PC-3 (cell line): ENCODE measurements at regions not wholly inside any gene's neighbourhood (a gene's known extent, or its start where the extent isn't known, plus 50 kb on each side); places are given as distances from the start of the nearest gene placed in this dataset.

Experiments used
- ATAC-seq: fragments of 200-7000 bp; cut with Tn5 transposase; 2 replicates; pipeline ENCODE4 v1.9.1; 2020; ENCODE audit warnings: mild to moderate bottlenecking, moderate library complexity
- BruUV-seq: library from RNA; stranded (reverse); fragments of 400-500 nt; replicated peaks from 2 replicates; lab custom pipeline; 2021; lab: Mats Ljungman, UMichigan
- CTCF ChIA-PET: fragments of 300-600 bp; sonication (Branson Sonifier 250); formaldehyde crosslinking; loops from one replicate; lab custom pipeline; 2022; ENCODE audit warnings: antibody characterized with exemption; lab: Charles Lee
- POLR2A ChIA-PET: fragments of 300-600 bp; sonication (Branson Sonifier 250); formaldehyde crosslinking; loops from one replicate; lab custom pipeline; 2022; ENCODE audit warnings: antibody characterized with exemption; ENCODE audit not compliant: unreplicated experiment; lab: Charles Lee
- DNase-seq: peaks from one replicate; pipeline ENCODE4 v3.0.0-alpha.2; 2015
- H2AFZ ChIP-seq: fragments of 300-600 bp; sonication (generic); 2 replicates; pipeline ENCODE4 v1.6.0; 2016; ENCODE audit warnings: antibody characterized with exemption, low read length
- H3F3A ChIP-seq: fragments of 300-600 bp; sonication (generic); one replicate; pipeline ENCODE4 v1.6.0; 2017; ENCODE audit warnings: antibody characterized with exemption, low read length, control low read depth, mild to moderate bottlenecking; ENCODE audit not compliant: unreplicated experiment
- H3K27ac ChIP-seq: fragments of 300-600 bp; sonication (generic); 2 replicates; pipeline ENCODE4 v1.5.1; 2016; ENCODE audit warnings: mild to moderate bottlenecking, low read length
- H3K27me3 ChIP-seq: fragments of 300-600 bp; sonication (generic); 2 replicates; pipeline ENCODE4 v1.6.1; 2016; ENCODE audit warnings: low read length, mixed read lengths
- H3K36me3 ChIP-seq: fragments of 300-600 bp; sonication (generic); 2 replicates; pipeline ENCODE4 v1.6.1; 2016; ENCODE audit warnings: low read depth, mixed run types, low read length, mixed read lengths
- H3K4me1 ChIP-seq: fragments of 300-600 bp; sonication (generic); 2 replicates; pipeline ENCODE4 v1.5.1; 2016; ENCODE audit warnings: low read length; ENCODE audit not compliant: insufficient read depth
- H3K4me2 ChIP-seq: fragments of 300-600 bp; sonication (generic); 2 replicates; pipeline ENCODE4 v1.6.0; 2016; ENCODE audit warnings: low read length
- H3K4me3 ChIP-seq: fragments of 300-600 bp; sonication (generic); 2 replicates; pipeline ENCODE4 v1.5.1; 2016; ENCODE audit warnings: mild to moderate bottlenecking, low read length, mixed read lengths
- H3K79me2 ChIP-seq: fragments of 300-600 bp; sonication (generic); 2 replicates; pipeline ENCODE4 v1.6.1; 2017; ENCODE audit warnings: low read length, mixed read lengths
- H3K9ac ChIP-seq: fragments of 300-600 bp; sonication (generic); 2 replicates; pipeline ENCODE4 v1.6.0; 2016; ENCODE audit warnings: mild to moderate bottlenecking, low read length
- H3K9me2 ChIP-seq: fragments of 300-600 bp; sonication (generic); replicated peaks from 2 replicates; pipeline ENCODE4 v1.6.1; 2016; ENCODE audit warnings: mixed run types, low read length, mixed read lengths
- H3K9me3 ChIP-seq: fragments of 300-600 bp; sonication (generic); 2 replicates; pipeline ENCODE4 v1.6.1; 2016; ENCODE audit warnings: low read length, mixed read lengths
- H4K20me1 ChIP-seq: fragments of 300-600 bp; sonication (generic); 2 replicates; pipeline ENCODE4 v1.6.1; 2016; ENCODE audit warnings: low read length, mixed read lengths
- EZH2 ChIP-seq: fragments of 300-600 bp; sonication (generic); IDR thresholded peaks from one replicate; pipeline ENCODE4 v1.6.1; 2017; ENCODE audit warnings: antibody characterized with exemption, mild to moderate bottlenecking, low read length; ENCODE audit not compliant: unreplicated experiment
- EZH2phosphoT487 ChIP-seq: fragments of 300-600 bp; sonication (generic); IDR thresholded peaks from 2 replicates; pipeline ENCODE4 v1.6.1; 2018; ENCODE audit warnings: mild to moderate bottlenecking, antibody characterized with exemption, low read length, borderline replicate concordance
- intact Hi-C: fragments of 100-400 bp; cut with micrococcal nuclease; formaldehyde crosslinking; loops from 2 replicates; pipeline ENCODE4 v1.9.0; 2023
- TF ChIP-seq, protein P1 (sequence below): fragments of 300-600 bp; sonication (generic); conservative IDR thresholded peaks from 2 replicates; pipeline ENCODE4 v1.5.1; 2017; ENCODE audit warnings: antibody characterized with exemption, low read depth, mild to moderate bottlenecking, low read length

DNA sequence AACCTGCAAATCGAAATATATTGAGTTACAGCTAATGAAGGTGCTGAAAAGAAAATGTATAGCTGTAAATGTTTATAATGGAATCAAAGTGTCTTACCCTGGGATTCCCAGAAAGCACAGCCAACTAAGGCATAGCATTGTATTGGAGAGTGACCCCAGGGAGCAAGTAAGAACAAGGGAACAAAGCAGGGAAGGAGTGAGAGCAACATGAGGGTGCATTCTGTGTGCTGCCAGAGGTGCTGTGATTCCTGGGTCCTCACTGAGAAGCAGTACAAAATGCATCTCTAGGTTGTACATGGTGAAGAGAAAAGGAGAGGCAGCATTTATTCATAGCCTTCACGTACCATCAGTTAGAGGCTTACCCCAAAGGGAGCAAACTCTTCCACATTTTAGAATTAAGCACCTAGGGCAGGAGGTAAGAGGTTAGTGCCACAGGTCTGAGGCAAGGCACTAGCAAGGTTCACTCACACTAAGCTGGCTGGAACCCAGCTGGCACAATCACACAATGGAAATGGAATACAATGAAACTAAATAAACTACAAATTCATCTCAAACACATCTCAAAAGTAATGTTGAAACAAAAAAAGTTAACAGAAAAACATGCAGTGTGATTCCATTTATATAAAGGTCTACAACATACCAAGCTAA lies 151.5 kb upstream of the C2CD4B start:
- DNase-seq (no peak), ATAC-seq (no peak)
- Histone ChIP-seq H3K9me2 (no peaks in the 10 kb centered on the region), H3K4me3 (no peak overlapping the region), H3K9me3 (no peaks in the 10 kb centered on the region), H3K9ac (no peak overlapping the region), H2AFZ (no peak overlapping the region), H3K79me2 (no peaks in the 10 kb centered on the region), H3F3A (no peaks in the 10 kb centered on the region), H3K27ac (no peak overlapping the region), H3K36me3 (no peaks in the 10 kb centered on the region), H4K20me1 (no peaks in the 10 kb centered on the region), H3K4me1 (no peaks in the 10 kb centered on the region), H3K27me3 (peaks cover 6% of the 10 kb centered on the region; the same call in 1 of the 2 replicates), H3K4me2 (no peak overlapping the region)
- ChIA-PET POLR2A (no interaction called here), CTCF (no interaction called here)
- TF ChIP-seq EZH2 (no peak), EZH2phosphoT487 (no peak)
- TF ChIP-seq, protein P1, sequence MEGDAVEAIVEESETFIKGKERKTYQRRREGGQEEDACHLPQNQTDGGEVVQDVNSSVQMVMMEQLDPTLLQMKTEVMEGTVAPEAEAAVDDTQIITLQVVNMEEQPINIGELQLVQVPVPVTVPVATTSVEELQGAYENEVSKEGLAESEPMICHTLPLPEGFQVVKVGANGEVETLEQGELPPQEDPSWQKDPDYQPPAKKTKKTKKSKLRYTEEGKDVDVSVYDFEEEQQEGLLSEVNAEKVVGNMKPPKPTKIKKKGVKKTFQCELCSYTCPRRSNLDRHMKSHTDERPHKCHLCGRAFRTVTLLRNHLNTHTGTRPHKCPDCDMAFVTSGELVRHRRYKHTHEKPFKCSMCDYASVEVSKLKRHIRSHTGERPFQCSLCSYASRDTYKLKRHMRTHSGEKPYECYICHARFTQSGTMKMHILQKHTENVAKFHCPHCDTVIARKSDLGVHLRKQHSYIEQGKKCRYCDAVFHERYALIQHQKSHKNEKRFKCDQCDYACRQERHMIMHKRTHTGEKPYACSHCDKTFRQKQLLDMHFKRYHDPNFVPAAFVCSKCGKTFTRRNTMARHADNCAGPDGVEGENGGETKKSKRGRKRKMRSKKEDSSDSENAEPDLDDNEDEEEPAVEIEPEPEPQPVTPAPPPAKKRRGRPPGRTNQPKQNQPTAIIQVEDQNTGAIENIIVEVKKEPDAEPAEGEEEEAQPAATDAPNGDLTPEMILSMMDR, result no peak
- BruUV-seq, result no TSS peak
- intact Hi-C loops, result no loop called here

DNA sequence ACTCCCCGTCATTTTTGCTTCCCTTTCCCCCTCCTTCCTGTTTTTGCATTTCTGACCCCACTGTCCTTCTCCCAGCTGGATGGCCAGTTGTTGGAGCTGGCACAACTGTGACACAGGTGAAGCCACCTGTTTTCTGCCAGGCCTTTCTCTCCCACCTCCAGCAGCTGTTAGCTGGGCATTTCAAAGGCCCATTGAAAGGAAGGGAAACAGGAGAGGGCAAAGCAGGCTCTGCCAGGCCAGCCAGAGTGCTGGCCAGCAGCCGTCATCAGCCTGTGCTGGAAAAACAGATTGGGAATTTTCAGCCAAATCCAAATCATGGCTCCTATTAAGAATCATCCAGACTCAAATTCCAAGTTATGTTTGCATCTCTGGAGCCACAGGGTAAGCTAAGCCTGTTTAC lies 155.2 kb upstream of the C2CD4B start:
- intact Hi-C loops, result no loop called here
- ATAC-seq, result no peak
- H3K27ac ChIP-seq, result no peak overlapping the region
- peaks cover 6% of the 10 kb centered on the region; the same call in 1 of the 2 replicates for H3K27me3 ChIP-seq
- ChIA-PET POLR2A (no interaction called here), CTCF (no interaction called here)
- no peak overlapping the region for H3K4me2 ChIP-seq
- H3K79me2 ChIP-seq, result no peaks in the 10 kb centered on the region
- no peak overlapping the region for H3K4me3 ChIP-seq
- H3K9me3 ChIP-seq, result no peaks in the 10 kb centered on the region
- H3K36me3 ChIP-seq, result no peaks in the 10 kb centered on the region
- no peaks in the 10 kb centered on the region for H3K9me2 ChIP-seq
- TF ChIP-seq, protein P1, result no peak
- TF ChIP-seq EZH2, result no peak
- no peak for TF ChIP-seq EZH2phosphoT487
- H2AFZ ChIP-seq, result no peak overlapping the region
- BruUV-seq, result no TSS peak
- no peaks in the 10 kb centered on the region for H3F3A ChIP-seq
- no peak for DNase-seq
- no peaks in the 10 kb centered on the region for H4K20me1 ChIP-seq
- H3K9ac ChIP-seq, result no peak overlapping the region
- no peaks in the 10 kb centered on the region for H3K4me1 ChIP-seq

DNA sequence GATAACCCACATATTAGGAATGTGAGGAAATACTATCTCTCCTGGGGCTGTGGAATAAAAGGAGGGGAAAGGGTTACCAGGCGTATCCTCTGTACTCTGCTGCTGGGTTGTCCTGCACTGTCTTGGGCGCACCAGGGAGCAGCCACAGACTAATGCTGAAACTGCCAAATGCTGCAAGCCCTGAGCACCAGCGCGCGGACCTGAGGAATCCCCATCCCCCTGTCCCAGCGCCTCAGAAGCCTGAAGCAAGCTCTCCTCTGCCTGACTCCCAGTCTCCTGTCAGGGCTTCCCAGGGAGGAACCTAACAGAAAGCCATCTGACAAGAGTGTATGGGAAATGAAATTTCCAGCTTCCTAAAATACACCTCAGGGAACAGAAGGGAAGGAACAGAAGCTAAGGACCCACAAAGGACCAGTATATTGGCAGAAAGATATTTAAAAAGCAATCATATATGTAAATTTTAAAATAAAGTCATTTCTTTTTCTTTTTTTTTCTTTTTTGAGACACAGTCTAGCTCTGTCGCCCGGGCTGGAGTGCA lies 158.3 kb upstream of the C2CD4B start:
- TF ChIP-seq EZH2phosphoT487, result no peak
- no peak for TF ChIP-seq EZH2
- TF ChIP-seq, protein P1, result no peak
- H3K9ac ChIP-seq, result no peak overlapping the region
- H3K79me2 ChIP-seq, result no peaks in the 10 kb centered on the region
- no peak overlapping the region for H3K27ac ChIP-seq
- DNase-seq (no peak), ATAC-seq (no peak)
- H3K4me2 ChIP-seq, result no peak overlapping the region
- no peaks in the 10 kb centered on the region for H3K27me3 ChIP-seq
- no peak overlapping the region for H2AFZ ChIP-seq
- H3F3A ChIP-seq, result no peaks in the 10 kb centered on the region
- CTCF ChIA-PET, result no interaction called here
- peaks cover 4% of the 10 kb centered on the region; the same call in 1 of the 2 replicates for H3K4me1 ChIP-seq
- H4K20me1 ChIP-seq, result no peaks in the 10 kb centered on the region
- intact Hi-C loops, result no loop called here
- no peak overlapping the region for H3K4me3 ChIP-seq
- H3K9me2 ChIP-seq, result no peaks in the 10 kb centered on the region
- POLR2A ChIA-PET, result no interaction called here
- H3K36me3 ChIP-seq, result no peaks in the 10 kb centered on the region
- BruUV-seq, result no TSS peak
- H3K9me3 ChIP-seq, result no peaks in the 10 kb centered on the region
